Motor neuron (in vitro differentiated cells): ENCODE measurements at regions not wholly inside any gene's neighbourhood (a gene's known extent, or its start where the extent isn't known, plus 50 kb on each side); places are given as distances from the start of the nearest gene placed in this dataset.

Source experiments
- ATAC-seq, 8 experiments: fragments of 200-7000 bp; cut with Tn5 transposase; replicated peaks in 6 of 8; 2 replicates each; pipeline ENCODE4 v1.8.0; 2021; ENCODE audit warnings: mild to moderate bottlenecking in 8 of 8, moderate library complexity in 8 of 8
- H3K27ac ChIP-seq, 2 donors: fragments of 250-450 bp; sonication (Bioruptor Pico); 2 replicates each; pipeline ENCODE4 v1.9.0; 2021; ENCODE audit warnings: antibody characterized with exemption in 2 of 2, mild to moderate bottlenecking in 2 of 2, moderate library complexity in 1 of 2
- H3K4me1 ChIP-seq, 2 donors: fragments of 250-450 bp; sonication (Bioruptor Pico); replicated peaks in 1 of 2; 2 replicates each; pipeline ENCODE4 v1.6.1; 2021; ENCODE audit warnings: antibody characterized with exemption in 2 of 2, mild to moderate bottlenecking in 2 of 2, moderate library complexity in 1 of 2
- H3K4me3 ChIP-seq, 5 donors: fragments of 250-450 bp; sonication (Bioruptor Pico); 2 replicates each; pipeline ENCODE4 v1.9.0; 2021; ENCODE audit warnings: antibody characterized with exemption in 5 of 5, mild to moderate bottlenecking in 5 of 5, moderate library complexity in 4 of 5
- WGBS, 10 experiments: fragments of 450-650 bp; shearing (Covaris generic); methylation state at CpG; one replicate each; pipeline ENCODE4 v1.0.0; 2022; 5-methylcytosine and 5-hydroxymethylcytosine counted together
- in situ Hi-C, 9 experiments: fragments of 400-800 bp; cut with MboI; loops; one replicate each; pipeline ENCODE4 v1.15.0; 2021; ENCODE audit warnings: low sequenced_read_pairs in 9 of 9, low pct_unique_long_range_greater_than_20kb in 2 of 9; ENCODE audit not compliant: unreplicated experiment in 9 of 9

DNA sequence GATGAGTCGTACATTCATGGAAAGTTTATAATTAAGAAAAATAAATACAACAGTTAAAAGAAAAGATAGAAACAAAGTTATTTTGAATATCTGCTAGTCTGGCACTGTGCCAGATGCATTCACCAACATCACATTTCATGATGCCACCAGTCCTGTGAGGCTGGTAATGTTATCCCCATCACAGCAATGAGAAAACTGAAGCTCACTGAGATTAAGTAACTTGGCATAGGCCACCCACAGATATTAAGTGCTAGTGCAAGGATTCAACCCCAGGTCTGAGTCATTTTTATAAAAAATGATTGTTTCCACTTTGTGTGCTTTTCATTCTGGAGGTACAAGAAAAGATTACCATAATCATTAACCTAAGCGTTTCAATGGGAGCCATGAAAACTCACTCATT is 65.0 kb upstream of the IL15 start:
- Histone ChIP-seq H3K4me1 (no peaks in the 10 kb centered on the region), H3K4me3 (no peak overlapping the region), H3K27ac (no peak overlapping the region)
- peak in 2 of 8 experiments; percentile 33 to 50 for ATAC-seq
- 43 to 100% (median 78%) methylated on average over 1 to 2 of the region's 2 CpGs; no CpG with 5 or more reads in 1 of the 10 experiments for WGBS, 10 experiments
- in situ Hi-C loops: no loop called here

DNA sequence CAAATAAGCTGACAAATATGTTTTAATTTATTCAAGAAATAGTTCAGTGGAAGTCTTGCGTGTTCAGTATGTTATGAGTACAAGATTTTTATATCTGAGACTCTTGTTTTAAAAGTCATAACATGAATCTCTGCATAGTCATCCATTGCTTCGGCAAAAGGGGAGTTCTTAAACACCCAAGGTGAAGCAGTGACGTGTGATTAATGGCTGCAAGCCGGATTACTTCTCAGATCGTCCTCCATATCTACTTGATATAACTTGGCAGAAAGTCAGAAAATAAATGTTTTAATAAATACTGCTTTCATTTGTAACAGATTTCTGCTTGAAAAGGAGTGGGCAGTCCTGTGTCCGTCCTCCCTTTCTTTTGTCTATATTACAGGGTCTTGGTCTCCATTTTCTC is 64.6 kb upstream of the IL15 start:
- 62 to 100% (median 90%) methylated on average over 1 to 6 of the region's 6 CpGs; no CpG with 5 or more reads in 1 of the 10 experiments for WGBS, 10 experiments
- no peak overlapping the region for H3K27ac ChIP-seq
- H3K4me3 ChIP-seq: no peak overlapping the region
- no peaks in the 10 kb centered on the region for H3K4me1 ChIP-seq
- in situ Hi-C loops: no loop called here
- ATAC-seq: no peak

DNA sequence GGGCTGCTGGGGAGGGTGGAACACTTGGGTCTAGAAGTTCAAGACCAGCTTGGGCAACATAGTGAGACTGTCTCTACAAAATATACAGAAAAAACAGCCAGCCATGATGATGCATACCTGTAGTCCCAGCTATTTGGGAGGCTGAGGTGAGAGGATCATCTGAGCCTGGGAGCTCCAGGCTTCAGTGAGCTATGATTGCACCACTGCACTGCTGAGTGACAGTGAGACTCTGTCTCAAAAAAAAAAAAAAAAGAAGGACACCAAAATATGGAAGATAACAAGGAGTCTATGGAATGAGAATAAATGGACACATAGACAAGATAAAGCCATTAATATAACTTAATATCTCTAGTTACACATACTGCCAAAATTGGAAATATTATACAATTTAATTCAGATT is 62.7 kb upstream of the IL15 start:
- Histone ChIP-seq H3K4me3 (no peak overlapping the region), H3K4me1 (no peaks in the 10 kb centered on the region), H3K27ac (no peak overlapping the region)
- in situ Hi-C loops: no loop called here
- no peak for ATAC-seq

DNA sequence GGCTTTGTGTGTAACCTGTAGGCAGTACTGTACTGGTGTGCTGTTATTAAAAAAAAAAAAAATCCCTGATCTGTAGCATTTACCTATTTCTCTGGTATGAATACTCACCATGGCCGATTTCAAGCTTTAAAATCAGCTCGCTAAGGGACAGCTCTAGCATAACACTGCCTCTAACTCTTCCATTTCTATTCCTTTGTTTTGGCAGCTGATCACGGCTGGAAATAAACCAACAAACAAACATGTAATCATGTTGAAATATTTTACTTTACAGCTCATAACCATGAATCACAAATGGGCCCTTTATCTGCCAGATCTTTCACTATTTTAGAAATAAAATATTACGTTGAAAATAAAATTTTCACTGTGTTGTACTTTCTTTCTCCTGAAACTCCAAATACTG is 60.5 kb upstream of the IL15 start:
- ATAC-seq: no peak
- Histone ChIP-seq H3K27ac (no peak overlapping the region), H3K4me3 (no peak overlapping the region), H3K4me1 (no peaks in the 10 kb centered on the region)
- WGBS, 10 experiments: 4 to 94% (median 80%) methylated on average over 1 to 4 of the region's 4 CpGs; no CpG with 5 or more reads in 1 of the 10 experiments
- in situ Hi-C loops: no loop called here

DNA sequence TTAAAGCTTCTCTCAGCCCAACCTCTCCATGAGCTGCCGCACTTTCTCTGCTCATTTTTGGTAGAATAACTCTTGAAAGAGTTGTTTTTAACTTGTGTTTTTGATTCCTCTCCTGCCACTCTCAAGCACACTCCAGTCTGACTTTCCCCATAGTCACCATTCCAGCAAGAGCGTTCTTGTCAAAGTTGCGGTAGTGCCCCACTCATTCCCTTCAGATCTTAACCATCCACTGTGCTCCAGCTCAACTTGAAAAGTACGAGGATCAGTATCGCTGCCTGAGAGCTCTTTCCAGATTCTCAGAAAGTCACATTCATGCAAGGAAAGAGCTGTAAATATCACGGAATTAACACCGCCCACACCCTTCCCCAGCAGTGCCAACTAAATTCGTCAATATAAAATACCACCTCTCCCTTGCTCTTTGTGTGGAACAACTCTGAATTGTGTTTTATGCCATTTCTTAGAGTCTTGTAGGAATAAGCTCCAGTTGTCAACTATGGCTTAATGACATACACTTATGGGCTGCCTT is 59.7 kb upstream of the IL15 start:
- WGBS, 10 experiments: 20 to 100% (median 91%) methylated on average over 1 to 7 of the region's 8 CpGs; no CpG with 5 or more reads in 1 of the 10 experiments
- Histone ChIP-seq H3K27ac (no peak overlapping the region), H3K4me1 (no peaks in the 10 kb centered on the region), H3K4me3 (no peak overlapping the region)
- peak in 1 of 8 experiments; percentile 26 for ATAC-seq
- in situ Hi-C loops: no loop called here

DNA sequence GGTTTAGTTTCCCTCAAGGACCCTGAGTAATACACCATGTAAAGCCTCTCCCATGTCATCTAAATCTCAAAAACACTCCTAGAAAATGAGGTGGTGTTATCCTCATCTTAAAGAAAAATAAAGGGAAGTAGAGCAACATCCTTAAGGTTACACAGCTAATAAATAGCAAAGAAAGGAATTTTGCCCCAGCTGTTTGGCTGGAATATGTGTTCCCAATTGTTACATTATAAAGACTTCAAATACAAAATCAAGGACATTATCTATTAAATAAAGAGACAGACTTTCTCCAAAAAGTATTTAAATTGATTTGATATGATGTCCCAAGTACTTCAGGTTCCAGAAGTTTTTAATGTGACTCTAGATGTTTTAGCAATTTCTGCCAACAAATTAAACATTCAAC is 57.9 kb upstream of the IL15 start:
- Histone ChIP-seq H3K4me3 (no peak overlapping the region), H3K4me1 (no peaks in the 10 kb centered on the region), H3K27ac (no peak overlapping the region)
- in situ Hi-C loops: no loop called here
- no peak for ATAC-seq

DNA sequence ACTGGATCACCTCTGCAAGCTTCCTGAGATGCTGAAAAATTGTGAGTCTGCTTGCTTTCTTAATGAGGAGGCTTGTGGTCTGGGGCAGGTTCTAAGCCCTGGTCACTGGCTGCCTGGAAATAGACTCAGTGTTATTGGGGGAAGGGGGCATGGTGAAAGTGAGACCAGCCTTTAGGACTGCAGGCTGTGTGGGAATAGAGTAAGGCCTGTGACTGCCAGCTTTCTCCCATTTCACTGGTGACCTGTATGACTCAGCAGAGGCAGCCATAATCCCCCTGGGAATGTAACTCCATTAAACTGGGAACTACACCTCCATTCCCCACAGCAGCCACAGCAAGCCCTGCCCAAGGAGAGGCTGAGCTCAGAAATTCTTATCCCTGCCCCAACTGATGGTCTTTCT is 55.9 kb upstream of the IL15 start:
- H3K27ac ChIP-seq: no peak overlapping the region
- in situ Hi-C loops: no loop called here

More for the DNA sequence above, 55.9 kb upstream of the IL15 start:
- H3K4me1 ChIP-seq: no peaks in the 10 kb centered on the region
- ATAC-seq: no peak
- no peak overlapping the region for H3K4me3 ChIP-seq
